DMS153 (cell line): ENCODE measurements at regions not wholly inside any gene's neighbourhood (a gene's known extent, or its start where the extent isn't known, plus 50 kb on each side); places are given as distances from the start of the nearest gene placed in this dataset.
A peak's percentile ranks its signal among the peaks of the same experiment; 100 is the strongest.
"Not testable (repeated sequence)": the region's sequence is repeated elsewhere in the genome, so short reads cannot be mapped to it uniquely, and the experiment has no call there.

Experiments used
- DNase-seq: peaks from one replicate; lab custom pipeline; 2025; lab: John Stamatoyannopoulos, UW

GRCh38 chr4:134145369-134145768 lies 56.2 kb downstream of the PABPC4L start:
- DNase-seq: no peak

GRCh38 chr4:134144337-134144736 lies 57.3 kb downstream of the PABPC4L start:
- DNase-seq: no peak

- DNase-seq: no peak
Measured at GRCh38 chr4:134141728-134142127, 59.9 kb downstream of the PABPC4L start.

GRCh38 chr4:134139188-134139587 lies 62.4 kb downstream of the PABPC4L start:
- no peak for DNase-seq

GRCh38 chr4:134132086-134132783 lies 69.4 kb downstream of the PABPC4L start:
- DNase-seq: no peak

GRCh38 chr4:134126955-134127354 lies 74.6 kb downstream of the PABPC4L start:
- no peak for DNase-seq

- DNase-seq: no peak
Measured at GRCh38 chr4:134126000-134126560, 75.5 kb downstream of the PABPC4L start.

GRCh38 chr4:134122903-134123302 lies 78.7 kb downstream of the PABPC4L start:
- no peak for DNase-seq

- no peak for DNase-seq
Measured at GRCh38 chr4:134117392-134118183, 84.0 kb downstream of the PABPC4L start.

GRCh38 chr4:134089885-134090284 lies 111.7 kb downstream of the PABPC4L start:
- DNase-seq: no peak

GRCh38 chr4:134085496-134085895 lies 116.1 kb downstream of the PABPC4L start:
- no peak for DNase-seq

- not testable (repeated sequence) for DNase-seq
Measured at GRCh38 chr4:134079085-134079484, 122.5 kb downstream of the PABPC4L start.

GRCh38 chr4:134078230-134078914 lies 123.2 kb downstream of the PABPC4L start:
- no peak for DNase-seq

- DNase-seq: no peak
Measured at GRCh38 chr4:134073711-134074110, 127.9 kb downstream of the PABPC4L start.

GRCh38 chr4:134072137-134072536 lies 129.5 kb downstream of the PABPC4L start:
- DNase-seq: no peak

GRCh38 chr4:134070174-134070573 lies 131.4 kb downstream of the PABPC4L start:
- no peak for DNase-seq

- DNase-seq: no peak
Measured at GRCh38 chr4:134057356-134057755, 144.2 kb downstream of the PABPC4L start.

- DNase-seq: not testable (repeated sequence)
Measured at GRCh38 chr4:134046221-134046620, 155.4 kb downstream of the PABPC4L start.

- DNase-seq: no peak
Measured at GRCh38 chr4:134045411-134045810, 156.2 kb downstream of the PABPC4L start.

- DNase-seq: no peak
Measured at GRCh38 chr4:134043266-134043665, 158.3 kb downstream of the PABPC4L start.

- DNase-seq: no peak
Measured at GRCh38 chr4:134028421-134028820, 173.2 kb downstream of the PABPC4L start.

GRCh38 chr4:134027931-134028330 lies 173.7 kb downstream of the PABPC4L start:
- DNase-seq: peak; percentile 3

- no peak for DNase-seq
Measured at GRCh38 chr4:134024251-134024650, 177.3 kb downstream of the PABPC4L start.
